Mesenchymal stem cell (in vitro differentiated cells and primary cell): ENCODE measurements at regions not wholly inside any gene's neighbourhood (a gene's known extent, or its start where the extent isn't known, plus 50 kb on each side); places are given as distances from the start of the nearest gene placed in this dataset.
"Not testable (repeated sequence)": the region's sequence is repeated elsewhere in the genome, so short reads cannot be mapped to it uniquely, and the experiment has no call there.

Experiments
- DNase-seq: peaks from one replicate; pipeline ENCODE4 v3.0.0-alpha.2; 2013
- H2AFZ ChIP-seq: one replicate; pipeline ENCODE4 v1.6.1; 2013; ENCODE audit warnings: low read depth, mild to moderate bottlenecking, control low read depth, inconsistent platforms, low read length, moderate library complexity
- H2AK5ac ChIP-seq: 2 replicates; pipeline ENCODE4 v1.6.1; 2013; ENCODE audit warnings: low read length, moderate library complexity, mild to moderate bottlenecking, inconsistent platforms; ENCODE audit not compliant: severe bottlenecking
- H2BK120ac ChIP-seq: one replicate; pipeline ENCODE4 v1.6.1; 2013; ENCODE audit warnings: low read depth, mild to moderate bottlenecking, inconsistent platforms, low read length, moderate library complexity
- H2BK12ac ChIP-seq, 2 experiments: one replicate each; pipeline ENCODE4 v1.6.1; 2013; ENCODE audit warnings: inconsistent platforms in 2 of 2, low read length in 2 of 2, mild to moderate bottlenecking in 2 of 2, moderate library complexity in 2 of 2, control low read depth in 1 of 2
- H2BK15ac ChIP-seq: one replicate; pipeline ENCODE4 v1.6.1; 2013; ENCODE audit warnings: mild to moderate bottlenecking, low read depth, inconsistent platforms; ENCODE audit not compliant: poor library complexity, severe bottlenecking
- H2BK5ac ChIP-seq: 2 replicates; pipeline ENCODE4 v1.6.1; 2013; ENCODE audit warnings: low read depth, mild to moderate bottlenecking, low read length, control low read depth, inconsistent platforms; ENCODE audit not compliant: poor library complexity, severe bottlenecking
- H3K14ac ChIP-seq, 2 experiments: one replicate each; pipeline ENCODE4 v1.6.1; 2013; ENCODE audit warnings: inconsistent platforms in 2 of 2, low read length in 2 of 2, control low read depth in 1 of 2, mild to moderate bottlenecking in 1 of 2, moderate library complexity in 1 of 2
- H3K18ac ChIP-seq, 2 experiments: one replicate each; pipeline ENCODE4 v1.6.1; 2013; ENCODE audit warnings: inconsistent platforms in 2 of 2, low read length in 2 of 2, control low read depth in 1 of 2, low read depth in 1 of 2, mild to moderate bottlenecking in 1 of 2
- H3K23ac ChIP-seq, 2 experiments: one replicate each; pipeline ENCODE4 v1.6.1; 2013; ENCODE audit warnings: inconsistent platforms in 2 of 2, low read length in 2 of 2, mild to moderate bottlenecking in 2 of 2, moderate library complexity in 2 of 2, control low read depth in 1 of 2
- H3K27ac ChIP-seq: 2 replicates; pipeline ENCODE4 v1.5.1; 2013; ENCODE audit warnings: mild to moderate bottlenecking, moderate library complexity, low read length, control low read depth, inconsistent platforms; ENCODE audit not compliant: poor library complexity, severe bottlenecking
- H3K27me3 ChIP-seq, 2 experiments: 2 replicates each; pipeline versions ENCODE4 v1.6.1 to v1.7.0; 2013; ENCODE audit warnings: low read length in 2 of 2, mild to moderate bottlenecking in 2 of 2, moderate library complexity in 2 of 2, control low read depth in 1 of 2, inconsistent platforms in 1 of 2; ENCODE audit not compliant: control insufficient read depth in 1 of 2, insufficient read depth in 1 of 2
- H3K36me3 ChIP-seq, 2 experiments: 2 replicates each; pipeline versions ENCODE4 v1.6.1 to v1.7.0; 2013; ENCODE audit warnings: low read length in 2 of 2, control low read depth in 1 of 2, inconsistent platforms in 1 of 2, low read depth in 1 of 2, mild to moderate bottlenecking in 1 of 2; ENCODE audit not compliant: insufficient read depth in 2 of 2, control insufficient read depth in 1 of 2
- H3K4ac ChIP-seq, 2 experiments: one replicate each; pipeline ENCODE4 v1.6.1; 2013; ENCODE audit warnings: inconsistent platforms in 2 of 2, low read length in 2 of 2, mild to moderate bottlenecking in 2 of 2, moderate library complexity in 2 of 2, control low read depth in 1 of 2, low read depth in 1 of 2
- H3K4me1 ChIP-seq: 2 replicates; pipeline ENCODE4 v1.6.1; 2013; ENCODE audit warnings: low read depth, low read length, control low read depth; ENCODE audit not compliant: control insufficient read depth, insufficient read depth
- H3K4me2 ChIP-seq: 2 replicates; pipeline ENCODE4 v1.6.1; 2013; ENCODE audit warnings: low read length, mild to moderate bottlenecking, inconsistent platforms; ENCODE audit not compliant: poor library complexity, severe bottlenecking
- H3K4me3 ChIP-seq, 2 experiments: 2 replicates each; pipeline versions ENCODE4 v1.5.1 to v1.7.0; 2013; ENCODE audit warnings: low read length in 2 of 2, mild to moderate bottlenecking in 2 of 2, control low read depth in 1 of 2, low read depth in 1 of 2; ENCODE audit not compliant: insufficient read depth in 1 of 2
- H3K79me1 ChIP-seq: replicated peaks from 2 replicates; pipeline ENCODE4 v1.6.1; 2013; ENCODE audit warnings: mild to moderate bottlenecking, control low read depth, low read length, inconsistent platforms; ENCODE audit not compliant: poor library complexity, severe bottlenecking
- H3K9ac ChIP-seq: 2 replicates; pipeline ENCODE4 v1.7.0; 2013; ENCODE audit warnings: mild to moderate bottlenecking, low read length, moderate library complexity
- H3K9me3 ChIP-seq: 2 replicates; pipeline ENCODE4 v1.7.0; 2013; ENCODE audit warnings: mild to moderate bottlenecking, low read length; ENCODE audit not compliant: control insufficient read depth
- H4K8ac ChIP-seq: one replicate; pipeline ENCODE4 v1.6.1; 2013; ENCODE audit warnings: inconsistent platforms, mild to moderate bottlenecking, low read length, moderate library complexity
- H4K91ac ChIP-seq: one replicate; pipeline ENCODE4 v1.6.1; 2013; ENCODE audit warnings: mild to moderate bottlenecking, low read length, inconsistent platforms
- WGBS: methylation state at CpG from one replicate; pipeline ENCODE4 v1.1.7; 2013; ENCODE audit warnings: mixed read lengths; 5-methylcytosine and 5-hydroxymethylcytosine counted together

- H2BK15ac ChIP-seq: no peak overlapping the region
- no peak overlapping the region for H2AK5ac ChIP-seq
- no peak overlapping the region for H3K4me3 ChIP-seq
- H3K14ac ChIP-seq: no peak overlapping the region
- no peak overlapping the region for H2BK5ac ChIP-seq
- no peaks in the 10 kb centered on the region for H3K36me3 ChIP-seq
- no peak overlapping the region for H3K4me2 ChIP-seq
- no peak overlapping the region for H3K23ac ChIP-seq
- no peak overlapping the region for H3K9ac ChIP-seq
- H3K4me1 ChIP-seq: no peaks in the 10 kb centered on the region
- H2BK12ac ChIP-seq: no peak overlapping the region
- no peak overlapping the region for H2BK120ac ChIP-seq
- no peak overlapping the region for H4K8ac ChIP-seq
- H3K9me3 ChIP-seq: no peaks in the 10 kb centered on the region
- H3K4ac ChIP-seq: no peak overlapping the region
- DNase-seq: no peak
- H3K27ac ChIP-seq: no peak overlapping the region
- H4K91ac ChIP-seq: no peak overlapping the region
- no peak overlapping the region for H3K18ac ChIP-seq
- H2AFZ ChIP-seq: no peak overlapping the region
- H3K27me3 ChIP-seq: no peaks in the 10 kb centered on the region
- H3K79me1 ChIP-seq: no peaks in the 10 kb centered on the region
- 70% methylated on average over 8 of the region's 9 CpGs for WGBS
These were observed 279.1 kb downstream of the MYCN start for GRCh38 chr2:16219292-16219975.

DNA sequence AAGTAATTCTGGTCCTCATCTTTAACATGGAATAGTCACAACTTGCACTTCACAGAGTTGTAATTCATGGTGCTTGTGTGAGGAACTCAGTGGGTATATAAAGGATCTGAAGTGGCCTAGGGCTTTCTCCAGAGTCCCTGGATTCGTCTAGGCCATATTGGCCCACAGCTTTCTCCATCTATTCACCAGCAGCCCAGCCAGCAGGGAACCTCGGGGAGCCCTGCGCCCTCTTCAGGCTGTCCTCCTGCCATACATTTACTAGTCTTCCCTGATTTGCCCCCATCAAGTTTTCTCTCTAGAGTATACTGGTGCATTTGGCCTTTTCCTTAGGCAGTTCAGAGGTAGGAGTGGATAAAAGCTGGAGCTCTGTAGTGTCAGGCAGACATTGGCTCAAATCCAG, 278.3 kb downstream of the MYCN start:
- H3K9me3 ChIP-seq: no peaks in the 10 kb centered on the region
- H2BK5ac ChIP-seq: no peak overlapping the region
- H2AFZ ChIP-seq: no peak overlapping the region
- no peak overlapping the region for H4K91ac ChIP-seq
- no peak overlapping the region for H3K14ac ChIP-seq
- H4K8ac ChIP-seq: no peak overlapping the region
- H3K79me1 ChIP-seq: no peaks in the 10 kb centered on the region
- no peak overlapping the region for H2BK120ac ChIP-seq
- H2BK15ac ChIP-seq: no peak overlapping the region
- no peak overlapping the region for H2AK5ac ChIP-seq
- no peaks in the 10 kb centered on the region for H3K4me1 ChIP-seq
- H3K9ac ChIP-seq: no peak overlapping the region
- H3K4ac ChIP-seq: no peak overlapping the region
- no peak for DNase-seq
- no peak overlapping the region for H2BK12ac ChIP-seq
- no peak overlapping the region for H3K4me2 ChIP-seq
- 20% methylated on average over 3 of the region's 3 CpGs for WGBS
- H3K23ac ChIP-seq: no peak overlapping the region
- no peak overlapping the region for H3K18ac ChIP-seq
- H3K27me3 ChIP-seq: no peaks in the 10 kb centered on the region
- no peak overlapping the region for H3K27ac ChIP-seq
- no peak overlapping the region for H3K4me3 ChIP-seq
- H3K36me3 ChIP-seq: no peaks in the 10 kb centered on the region

DNA sequence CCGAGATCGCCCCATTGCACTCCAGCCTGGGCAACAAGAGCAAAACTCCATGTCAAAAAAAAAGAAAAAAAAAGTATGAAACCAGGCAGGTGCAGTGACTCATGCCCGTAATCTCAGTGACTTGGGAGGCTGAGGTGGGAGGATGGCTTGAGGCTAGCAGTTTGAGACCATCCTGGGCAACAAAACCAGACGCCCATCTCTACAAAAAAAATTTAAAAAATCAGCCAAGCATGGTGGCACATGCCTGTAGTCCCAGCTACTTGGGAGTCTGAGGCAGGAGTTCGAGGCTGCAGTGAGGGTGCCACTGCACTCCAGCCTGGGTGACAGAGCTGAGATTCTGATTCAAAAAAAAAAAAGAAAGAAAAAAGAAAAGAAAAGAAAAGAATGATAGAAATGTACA, 277.8 kb downstream of the MYCN start:
- Histone ChIP-seq H2BK15ac (no peak overlapping the region), H2AFZ (no peak overlapping the region), H3K9ac (no peak overlapping the region), H3K14ac (no peak overlapping the region), H2BK12ac (no peak overlapping the region), H2BK5ac (no peak overlapping the region), H3K27me3 (no peaks in the 10 kb centered on the region), H3K18ac (no peak overlapping the region), H3K27ac (no peak overlapping the region), H4K91ac (no peak overlapping the region), H3K4me1 (no peaks in the 10 kb centered on the region), H3K4me2 (no peak overlapping the region), H4K8ac (no peak overlapping the region), H3K23ac (no peak overlapping the region), H3K79me1 (no peaks in the 10 kb centered on the region), H2AK5ac (no peak overlapping the region), H3K4me3 (no peak overlapping the region), H3K36me3 (no peaks in the 10 kb centered on the region), H2BK120ac (no peak overlapping the region), H3K4ac (no peak overlapping the region), H3K9me3 (no peaks in the 10 kb centered on the region)
- no peak for DNase-seq
- WGBS: 85% methylated on average over 4 of the region's 5 CpGs

DNA sequence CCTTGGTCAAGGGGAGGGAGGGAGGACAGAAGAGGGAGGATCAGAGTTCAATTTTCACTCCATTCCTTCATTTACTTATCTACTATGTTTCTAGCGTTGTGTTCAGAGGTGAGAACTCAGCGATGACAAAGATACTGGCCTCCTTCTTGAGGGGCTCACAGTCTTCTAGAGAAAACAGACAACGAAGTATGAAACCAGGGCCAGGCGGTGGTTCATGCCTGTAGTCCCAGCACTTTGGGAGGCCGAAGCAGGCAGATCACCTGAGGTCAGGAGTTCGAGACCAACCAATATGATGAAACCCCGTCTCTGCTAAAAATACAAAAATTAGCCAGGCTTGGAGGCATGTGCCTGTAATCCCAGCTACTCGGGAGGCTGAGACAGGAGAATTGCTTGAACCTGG, 277.4 kb downstream of the MYCN start:
- WGBS: 92% methylated on average over 8 of the region's 8 CpGs
- not testable (repeated sequence) for H2AFZ ChIP-seq, H4K8ac ChIP-seq, H3K9ac ChIP-seq, H3K79me1 ChIP-seq, H3K4ac ChIP-seq, H3K4me3 ChIP-seq, DNase-seq, H4K91ac ChIP-seq, H2BK12ac ChIP-seq, H3K4me2 ChIP-seq, H2BK5ac ChIP-seq, H3K36me3 ChIP-seq, H2BK120ac ChIP-seq, H3K23ac ChIP-seq, H3K27me3 ChIP-seq, H2AK5ac ChIP-seq, H3K27ac ChIP-seq, H3K18ac ChIP-seq, H2BK15ac ChIP-seq, H3K4me1 ChIP-seq, H3K9me3 ChIP-seq, H3K14ac ChIP-seq
